Left lung (tissue), 4 donors: ENCODE measurements at regions not wholly inside any gene's neighbourhood (a gene's known extent, or its start where the extent isn't known, plus 50 kb on each side); places are given as distances from the start of the nearest gene placed in this dataset.

Experiments
- ATAC-seq: fragments of 200-7000 bp; cut with Tn5 transposase; one replicate; pipeline ENCODE4 v1.9.1; 2020; ENCODE audit warnings: moderate library complexity
- DNase-seq, 4 donors: peaks; one replicate each; pipeline ENCODE4 v3.0.0-alpha.2; 2013 to 2020
- H3K27ac ChIP-seq, 2 donors: fragments of 200-600 bp; sonication (generic) in 1 of 2; one replicate each; pipeline versions ENCODE4 v1.5.0 to v1.8.0; 2020 to 2021
- H3K27me3 ChIP-seq, 2 donors: fragments of 200-600 bp; sonication (generic) in 1 of 2; one replicate each; pipeline versions ENCODE4 v1.5.0 to v1.8.0; 2020 to 2021
- H3K36me3 ChIP-seq, 2 donors: fragments of 200-600 bp; sonication (generic) in 1 of 2; one replicate each; pipeline versions ENCODE4 v1.5.0 to v1.8.0; 2020 to 2021
- H3K4me1 ChIP-seq, 2 donors: fragments of 200-600 bp; one replicate each; pipeline ENCODE4 v1.8.0; 2021
- H3K4me3 ChIP-seq, 2 donors: fragments of 200-600 bp; sonication (generic) in 1 of 2; one replicate each; pipeline versions ENCODE4 v1.5.0 to v1.8.0; 2020 to 2021; ENCODE audit warnings: mild to moderate bottlenecking in 1 of 2
- H3K9me3 ChIP-seq, 2 donors: fragments of 200-600 bp; sonication (generic) in 1 of 2; one replicate each; pipeline versions ENCODE4 v1.5.0 to v1.8.0; 2020 to 2021
- CTCF ChIP-seq, 2 donors: fragments of 200-600 bp; sonication (generic) in 1 of 2; IDR thresholded peaks; one replicate each; pipeline versions ENCODE4 v1.5.0 to v1.8.0; 2021; ENCODE audit warnings: antibody characterized with exemption in 2 of 2
- intact Hi-C, 2 donors: fragments of 100-400 bp; cut with DNase I; formaldehyde crosslinking; loops; one replicate each; pipeline versions ENCODE4 v1.11.2 to v1.14.2; 2022
- donor health status: DM: no; HTN: yes; CAD: no.
- donor health status: DM: no; HTN: no; CAD: no.

- Histone ChIP-seq H3K4me1 (no peaks in the 10 kb centered on the region), H3K27ac (no peak overlapping the region), H3K4me3 (no peak overlapping the region), H3K36me3 (no peaks in the 10 kb centered on the region), H3K27me3 (no peaks in the 10 kb centered on the region), H3K9me3 (no peaks in the 10 kb centered on the region)
- intact Hi-C loops = no loop called here
- ATAC-seq = no peak
- no peak for TF ChIP-seq CTCF (IDR thresholded peaks at IDR 0.05)
- DNase-seq = no peak
Measured at GRCh38 chr1:23609971-23610370, 50.7 kb upstream of the ID3 start.
